Smooth muscle cell (in vitro differentiated cells): ENCODE measurements at regions not wholly inside any gene's neighbourhood (a gene's known extent, or its start where the extent isn't known, plus 50 kb on each side); places are given as distances from the start of the nearest gene placed in this dataset.

Experiments used
- DNase-seq: peaks from one replicate; lab custom pipeline; 2025; ENCODE audit not compliant: unreplicated experiment; lab: John Stamatoyannopoulos, UW
- H2AFZ ChIP-seq: fragments of 200-600 bp; sonication (generic); 2 replicates; pipeline ENCODE4 v1.6.0; 2016; ENCODE audit warnings: antibody characterized with exemption, low read depth, mild to moderate bottlenecking
- H3F3A ChIP-seq: fragments of 200-600 bp; sonication (generic); 2 replicates; pipeline ENCODE4 v1.6.0; 2017; ENCODE audit warnings: antibody characterized with exemption, low read depth
- H3K27ac ChIP-seq: fragments of 200-600 bp; sonication (generic); 2 replicates; pipeline ENCODE4 v1.5.1; 2016; ENCODE audit warnings: low read depth, mild to moderate bottlenecking
- H3K27me3 ChIP-seq: fragments of 200-600 bp; sonication (generic); 2 replicates; pipeline ENCODE4 v1.6.1; 2016; ENCODE audit warnings: low read depth, mild to moderate bottlenecking
- H3K36me3 ChIP-seq: fragments of 200-600 bp; sonication (generic); 2 replicates; pipeline ENCODE4 v1.5.1; 2016; ENCODE audit warnings: low read depth
- H3K4me1 ChIP-seq: fragments of 200-600 bp; sonication (generic); 2 replicates; pipeline ENCODE4 v1.5.1; 2016; ENCODE audit warnings: low read depth
- H3K4me2 ChIP-seq: fragments of 200-600 bp; sonication (generic); 2 replicates; pipeline ENCODE4 v1.6.0; 2016; ENCODE audit warnings: mild to moderate bottlenecking
- H3K4me3 ChIP-seq: fragments of 200-600 bp; sonication (generic); 2 replicates; pipeline ENCODE4 v1.5.1; 2016; ENCODE audit warnings: mild to moderate bottlenecking
- H3K79me2 ChIP-seq: fragments of 200-600 bp; sonication (generic); 2 replicates; pipeline ENCODE4 v1.6.0; 2016; ENCODE audit warnings: low read depth, mild to moderate bottlenecking
- H3K9ac ChIP-seq: fragments of 200-600 bp; sonication (generic); 2 replicates; pipeline ENCODE4 v1.6.0; 2016; ENCODE audit warnings: low read depth
- H3K9me3 ChIP-seq: fragments of 200-600 bp; sonication (generic); replicated peaks from 2 replicates; pipeline ENCODE4 v1.5.1; 2016; ENCODE audit warnings: low read depth
- H4K20me1 ChIP-seq: fragments of 200-600 bp; sonication (generic); 2 replicates; pipeline ENCODE4 v1.6.0; 2016; ENCODE audit warnings: low read depth
- CTCF ChIP-seq: fragments of 200-600 bp; sonication (generic); IDR thresholded peaks from 2 replicates; pipeline ENCODE4 v1.5.1; 2017; ENCODE audit warnings: borderline replicate concordance, mild to moderate bottlenecking, antibody characterized with exemption; ENCODE audit not compliant: insufficient read depth, poor library complexity, severe bottlenecking
- WGBS: methylation state at CpG from one replicate; pipeline ENCODE4 v1.1.7; 2016; ENCODE audit warnings: low lambda C conversion rate; 5-methylcytosine and 5-hydroxymethylcytosine counted together

- H3K27ac ChIP-seq: peak overlapping the region; percentile 29
- no peaks in the 10 kb centered on the region for H3K79me2 ChIP-seq
- H2AFZ ChIP-seq: peak overlapping the region; percentile 51
- no peaks in the 10 kb centered on the region for H3K9me3 ChIP-seq
- no peak overlapping the region for H3K9ac ChIP-seq
- H3K4me1 ChIP-seq: peaks cover 4% of the 10 kb centered on the region
- no peak for TF ChIP-seq CTCF
- H3K36me3 ChIP-seq: no peaks in the 10 kb centered on the region
- H3F3A ChIP-seq: no peaks in the 10 kb centered on the region
- WGBS: 27% methylated on average over 4 of the region's 4 CpGs
- peak overlapping the region; percentile 34 for H3K4me2 ChIP-seq
- no peak for DNase-seq
- H3K4me3 ChIP-seq: no peak overlapping the region
- H3K27me3 ChIP-seq: no peaks in the 10 kb centered on the region
- no peaks in the 10 kb centered on the region for H4K20me1 ChIP-seq
These were observed 862.6 kb upstream of the MAN1A1 start for GRCh38 chr6:120211955-120212792.

- Histone ChIP-seq H3K27ac (no peak overlapping the region), H3K9ac (no peak overlapping the region), H3K4me1 (no peaks in the 10 kb centered on the region), H3K4me3 (no peak overlapping the region), H3F3A (no peaks in the 10 kb centered on the region), H2AFZ (no peak overlapping the region), H3K36me3 (no peaks in the 10 kb centered on the region), H3K9me3 (no peaks in the 10 kb centered on the region), H3K79me2 (no peaks in the 10 kb centered on the region), H3K27me3 (no peaks in the 10 kb centered on the region), H4K20me1 (no peaks in the 10 kb centered on the region), H3K4me2 (no peak overlapping the region)
- 89% methylated on average over 1 of the region's 1 CpG for WGBS
- DNase-seq: no peak
- TF ChIP-seq CTCF: no peak
These were observed 853.3 kb upstream of the MAN1A1 start for GRCh38 chr6:120202878-120203277.

- Histone ChIP-seq H3K9ac (no peak overlapping the region), H3K27me3 (no peaks in the 10 kb centered on the region), H3K36me3 (no peaks in the 10 kb centered on the region), H3K79me2 (no peaks in the 10 kb centered on the region), H3F3A (peaks cover 7% of the 10 kb centered on the region), H3K4me2 (no peak overlapping the region), H4K20me1 (no peaks in the 10 kb centered on the region), H3K9me3 (no peaks in the 10 kb centered on the region), H3K27ac (no peak overlapping the region), H3K4me3 (no peak overlapping the region), H3K4me1 (no peaks in the 10 kb centered on the region), H2AFZ (no peak overlapping the region)
- WGBS: 92% methylated on average over 2 of the region's 2 CpGs
- DNase-seq: no peak
- TF ChIP-seq CTCF: no peak
These were observed 851.3 kb upstream of the MAN1A1 start for GRCh38 chr6:120200853-120201252.

GRCh38 chr6:120198033-120198432, 848.5 kb upstream of the MAN1A1 start:
- no peak overlapping the region for H3K9ac ChIP-seq
- peaks cover 7% of the 10 kb centered on the region for H3F3A ChIP-seq
- no peaks in the 10 kb centered on the region for H3K4me1 ChIP-seq
- H3K9me3 ChIP-seq: no peaks in the 10 kb centered on the region
- no peaks in the 10 kb centered on the region for H3K79me2 ChIP-seq
- peak overlapping the region; percentile 30 for H3K4me2 ChIP-seq
- H3K4me3 ChIP-seq: no peak overlapping the region
- no peaks in the 10 kb centered on the region for H3K27me3 ChIP-seq
- no peaks in the 10 kb centered on the region for H4K20me1 ChIP-seq
- peak overlapping the region; percentile 61 for H3K27ac ChIP-seq
- H2AFZ ChIP-seq: no peak overlapping the region
- no peak for DNase-seq
- TF ChIP-seq CTCF: no peak
- no peaks in the 10 kb centered on the region for H3K36me3 ChIP-seq
